ENCODE measurements at regions not wholly inside any gene's neighbourhood (a gene's known extent, or its start where the extent isn't known, plus 50 kb on each side); places are given as distances from the start of the nearest gene placed in this dataset.

GRCh38 chr20:11001764-11002540 lies 328.2 kb upstream of the JAG1 start:
- peak in 1 of 2 experiments; percentile 5 for DNase-seq

DNA sequence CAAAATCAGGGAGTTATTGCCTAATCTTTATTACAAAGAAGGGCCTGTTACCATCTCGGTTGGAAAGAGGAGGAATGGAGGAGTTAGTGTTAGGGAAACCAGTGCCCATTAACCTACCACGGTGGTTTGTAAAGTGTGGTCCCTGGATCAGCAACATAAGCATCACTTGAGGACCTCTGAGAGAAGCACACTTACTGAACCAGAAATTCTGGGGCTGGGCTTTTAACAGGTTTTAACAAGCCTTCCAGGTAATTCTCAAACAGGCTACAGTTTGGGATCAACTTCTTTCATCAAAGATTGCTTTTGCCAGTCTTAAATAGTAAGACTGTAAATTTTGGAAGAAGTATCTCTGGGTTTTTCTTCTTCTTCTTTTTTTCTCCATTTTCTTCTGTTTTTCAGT lies 329.5 kb upstream of the JAG1 start:
- no peak for DNase-seq

GRCh38 chr20:11008444-11009033 lies 334.7 kb upstream of the JAG1 start:
- DNase-seq: no peak

DNA sequence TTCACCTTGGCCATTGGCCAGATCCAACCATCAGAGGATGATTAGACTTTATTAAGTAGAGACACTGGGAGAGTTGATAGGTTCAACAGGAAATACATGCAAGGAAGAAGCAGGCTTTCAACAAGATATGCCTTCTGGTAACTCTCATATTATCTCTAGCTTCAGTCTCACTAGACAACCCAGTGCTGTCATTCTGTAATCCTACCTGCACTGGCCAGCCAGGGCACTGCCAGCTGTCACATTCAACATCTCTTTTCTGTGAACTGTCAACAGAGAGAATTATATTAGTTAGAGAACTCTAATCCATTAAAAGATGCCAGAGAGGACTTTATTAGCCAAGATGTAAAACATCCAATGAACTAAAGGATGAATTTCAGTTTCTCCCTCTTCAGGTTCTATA lies 337.9 kb upstream of the JAG1 start:
- DNase-seq: no peak

- DNase-seq: no peak
Measured at GRCh38 chr20:11012975-11013374, 339.2 kb upstream of the JAG1 start.

GRCh38 chr20:11013801-11014200 lies 340.0 kb upstream of the JAG1 start:
- DNase-seq: no peak

DNA sequence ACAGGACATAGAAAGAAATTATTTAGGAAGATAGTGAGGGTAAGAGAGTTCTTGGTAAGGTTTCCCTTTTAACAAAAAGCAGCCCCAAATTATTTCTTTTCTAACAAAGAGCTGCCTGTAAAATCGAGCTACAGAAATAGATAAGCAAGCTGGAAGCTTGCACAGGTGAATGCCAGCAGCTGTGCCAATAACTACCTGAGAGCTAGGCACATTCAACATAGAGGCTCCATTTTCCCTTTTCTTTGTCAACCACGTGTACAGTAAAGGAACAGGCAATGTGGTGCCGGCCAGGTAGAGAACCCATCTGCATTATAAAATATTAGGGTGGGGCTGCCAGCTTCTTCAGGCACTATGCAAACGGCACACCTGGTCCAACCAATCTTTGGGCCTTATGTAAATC lies 341.6 kb upstream of the JAG1 start:
- DNase-seq: no peak

GRCh38 chr20:11017446-11017845 lies 343.6 kb upstream of the JAG1 start:
- no peak for DNase-seq

- no peak for DNase-seq
Measured at GRCh38 chr20:11018668-11019170, 344.9 kb upstream of the JAG1 start.

- no peak for DNase-seq
Measured at GRCh38 chr20:11020712-11021111, 346.9 kb upstream of the JAG1 start.

DNA sequence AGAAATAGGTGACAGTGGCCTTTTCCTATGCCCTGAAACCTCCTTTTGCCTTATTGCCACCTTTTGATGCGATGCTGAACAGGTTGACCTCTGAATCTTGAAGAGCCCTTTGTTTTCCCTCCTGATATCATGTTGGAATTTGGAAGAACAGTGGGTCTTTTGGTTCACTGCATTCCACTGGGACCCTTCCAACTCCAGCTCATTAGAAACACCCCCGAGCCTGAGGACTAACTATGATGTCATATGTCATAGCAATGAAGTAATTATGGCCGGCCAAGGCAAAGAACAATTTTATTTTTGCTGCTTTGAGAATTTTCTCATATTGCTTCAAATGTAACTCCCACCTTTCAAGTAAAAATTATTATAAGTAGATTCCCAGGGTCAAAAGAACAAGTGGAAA lies 353.4 kb upstream of the JAG1 start:
- DNase-seq: no peak

DNA sequence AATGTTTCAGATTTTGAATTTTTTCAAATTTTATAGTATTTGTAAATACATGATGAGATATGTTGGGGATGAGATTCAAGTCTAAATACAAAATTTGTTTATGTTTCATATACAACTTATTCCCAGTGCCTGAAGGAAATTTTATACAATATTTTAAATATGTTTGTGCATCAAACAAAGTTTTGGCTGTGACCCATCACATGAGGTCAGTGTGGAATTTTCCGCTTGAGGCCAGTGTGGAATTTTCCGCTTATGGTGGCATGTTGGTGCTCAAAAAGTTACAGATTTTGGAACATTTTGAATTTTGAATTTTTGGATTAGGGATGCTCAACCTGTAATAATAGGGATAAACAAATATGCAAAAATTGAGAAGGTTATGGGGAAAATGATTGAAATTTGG lies 356.6 kb upstream of the JAG1 start:
- DNase-seq: no peak

DNA sequence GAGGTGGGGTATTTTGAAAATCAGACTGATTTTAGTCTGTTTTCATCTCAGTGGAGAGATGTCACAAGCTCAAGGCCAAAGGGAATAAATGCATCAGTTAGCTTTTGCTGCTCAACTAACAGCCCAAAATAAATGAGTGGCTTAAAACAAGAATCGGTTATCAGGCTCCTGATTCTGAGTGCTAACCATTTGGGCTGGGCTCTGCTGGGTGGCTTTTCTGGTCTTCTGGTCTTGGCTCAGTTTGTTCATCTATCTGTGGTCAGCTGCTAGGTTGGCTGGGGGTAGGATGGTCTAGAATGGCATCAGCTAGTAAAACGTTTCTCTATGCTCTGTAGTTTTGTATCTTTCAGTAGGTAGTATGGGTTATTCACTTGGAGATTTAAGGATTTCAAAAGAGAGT lies 357.5 kb upstream of the JAG1 start:
- DNase-seq: no peak

- no peak for DNase-seq
Measured at GRCh38 chr20:11032611-11033010, 358.8 kb upstream of the JAG1 start.

DNA sequence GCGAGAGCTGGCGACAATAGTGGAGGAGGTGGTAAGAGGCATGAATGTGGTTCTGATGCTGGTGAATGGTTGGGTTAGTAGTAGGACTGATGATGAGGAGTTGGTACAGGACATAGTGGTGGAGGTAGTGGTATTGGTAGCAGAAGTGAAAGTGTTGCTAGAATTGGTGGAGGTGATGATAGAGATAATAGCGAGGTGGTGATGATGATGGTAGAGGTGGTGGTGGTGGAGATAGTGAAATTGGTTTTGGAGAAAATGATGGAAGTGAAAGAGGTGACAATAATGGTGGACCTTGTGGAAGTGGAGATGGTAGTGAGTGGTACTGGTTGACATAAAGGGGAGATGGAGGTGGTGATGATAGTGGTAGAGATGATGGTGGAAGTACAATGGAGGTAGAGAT lies 360.2 kb upstream of the JAG1 start:
- DNase-seq: no peak

DNA sequence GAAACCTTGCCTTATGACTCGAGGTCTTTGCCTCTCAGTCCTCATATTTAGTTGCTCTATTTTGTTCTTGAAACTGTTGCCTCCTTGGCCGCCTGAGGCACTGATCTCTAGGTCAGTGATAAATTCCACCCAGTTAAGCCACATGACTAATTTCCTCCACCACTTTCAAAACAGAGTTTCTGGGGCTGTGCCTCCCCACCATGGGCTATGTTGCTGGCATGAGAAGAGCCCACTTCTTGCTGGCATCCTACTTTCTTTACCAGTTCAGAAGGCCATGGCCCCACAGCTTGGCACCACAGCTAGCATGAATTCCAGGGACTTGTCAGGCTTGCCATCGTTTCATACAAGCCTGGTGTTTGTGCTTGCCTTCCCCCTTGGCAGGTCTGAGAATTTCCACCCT lies 361.4 kb upstream of the JAG1 start:
- DNase-seq: no peak

DNA sequence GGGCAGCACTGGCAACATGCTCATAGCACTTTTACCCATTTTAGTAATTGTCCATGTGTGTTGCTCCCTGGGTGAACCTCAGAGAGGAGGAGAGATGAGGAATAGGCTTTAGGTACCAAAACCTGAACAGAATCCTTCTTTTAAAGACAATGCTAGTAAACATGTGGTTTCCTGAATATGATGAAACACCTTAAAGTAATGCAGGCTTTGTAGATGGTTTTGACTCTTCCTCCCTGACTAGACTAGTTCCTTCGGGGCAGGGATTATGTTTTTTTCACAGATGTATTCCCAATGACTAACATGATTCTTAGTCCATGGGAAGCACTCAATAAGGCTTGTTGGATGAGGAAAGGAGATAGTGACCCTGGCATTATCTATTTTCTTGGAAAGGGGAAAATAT lies 367.6 kb upstream of the JAG1 start:
- DNase-seq: no peak

DNA sequence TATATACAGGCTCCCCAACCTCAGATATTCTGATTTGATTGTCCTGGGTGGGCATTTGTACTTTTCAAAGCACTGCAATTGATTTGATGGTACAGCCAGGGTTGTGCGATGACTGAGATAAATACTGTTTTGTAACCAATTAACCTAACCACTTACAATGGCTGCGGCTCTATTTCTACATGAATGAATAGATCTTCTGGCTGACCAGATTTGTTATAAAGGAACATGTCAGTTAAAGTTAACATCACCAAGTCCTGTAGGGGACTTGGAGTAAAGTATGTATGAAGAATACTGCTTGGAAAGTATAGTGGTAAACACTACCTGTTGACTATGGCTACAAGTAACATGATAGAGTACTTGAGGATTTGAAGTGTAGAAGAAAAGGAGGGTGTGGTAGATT lies 369.2 kb upstream of the JAG1 start:
- DNase-seq: no peak

DNA sequence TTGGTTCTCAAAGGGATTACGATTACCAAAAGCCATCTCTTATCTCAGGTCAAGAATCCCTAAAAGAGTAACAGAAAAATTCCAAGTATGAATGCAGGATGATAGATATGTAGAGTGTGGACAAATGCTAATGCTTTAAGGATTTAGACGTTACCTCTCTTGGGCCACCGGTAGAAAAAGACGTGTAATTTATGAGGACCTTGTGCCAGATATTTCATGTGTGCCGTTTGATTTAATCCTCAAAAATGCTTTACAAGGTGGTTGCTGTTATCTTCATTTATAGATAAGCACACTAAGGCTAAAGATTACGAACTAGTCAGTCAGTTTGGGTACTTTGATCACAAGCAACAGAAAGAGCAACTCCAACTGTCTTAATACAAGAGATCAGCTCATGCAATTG lies 370.8 kb upstream of the JAG1 start:
- DNase-seq: no peak

DNA sequence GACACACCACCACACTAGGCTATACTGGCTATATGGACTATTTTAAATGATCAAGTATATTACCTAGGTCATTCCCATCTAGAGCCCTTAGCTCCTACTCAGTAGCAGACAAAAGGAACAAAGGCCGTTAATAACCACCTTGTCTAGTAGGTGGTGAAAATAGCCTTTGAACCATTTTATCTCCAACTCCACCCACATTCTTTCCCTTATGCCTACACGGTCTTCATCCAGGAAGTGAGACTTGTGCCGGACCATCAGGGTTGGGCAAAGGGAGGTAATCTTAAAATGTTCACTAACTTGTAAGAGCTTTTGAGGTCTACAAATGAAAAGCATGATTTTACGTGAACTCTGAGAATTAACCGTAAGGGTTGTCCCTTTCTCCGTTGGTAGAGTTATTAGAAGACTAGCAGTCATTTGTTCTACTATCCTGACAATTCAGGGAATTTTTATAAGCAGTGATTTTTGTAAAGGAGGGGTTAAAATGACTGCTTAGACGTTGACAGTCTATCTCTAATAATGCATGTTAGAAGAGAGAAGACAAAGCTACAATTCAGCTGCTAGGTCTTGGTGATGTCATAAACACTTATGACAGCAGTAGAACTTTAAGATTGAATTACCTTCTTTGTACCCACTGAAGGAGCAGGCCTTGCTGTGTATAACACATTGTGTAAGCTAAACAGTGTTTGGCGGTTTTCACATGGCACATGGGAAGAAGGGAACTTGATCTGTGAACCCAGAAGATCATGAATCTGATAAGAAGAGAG lies 371.8 kb upstream of the JAG1 start:
- DNase-seq: no peak

DNA sequence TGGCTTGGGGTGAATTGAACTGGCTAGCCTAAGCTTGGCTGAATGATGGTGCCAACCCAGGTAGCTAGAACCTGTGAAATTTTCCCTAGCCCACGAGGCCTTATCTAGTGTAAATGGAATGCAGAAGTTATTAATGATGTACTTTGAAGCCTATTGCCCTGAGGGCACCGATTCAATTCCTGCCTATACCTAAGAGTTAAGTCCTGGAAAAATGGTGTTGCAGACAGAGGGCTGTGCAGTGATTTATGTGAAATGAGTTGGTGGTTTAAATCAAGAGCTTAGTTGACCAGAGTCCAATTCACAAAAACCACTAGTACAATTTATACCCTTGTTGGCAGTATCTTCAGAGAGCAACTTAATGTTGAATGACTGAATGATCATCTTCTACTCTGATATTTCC lies 373.8 kb upstream of the JAG1 start:
- no peak for DNase-seq

GRCh38 chr20:11048739-11049138 lies 374.9 kb upstream of the JAG1 start:
- DNase-seq: no peak

DNA sequence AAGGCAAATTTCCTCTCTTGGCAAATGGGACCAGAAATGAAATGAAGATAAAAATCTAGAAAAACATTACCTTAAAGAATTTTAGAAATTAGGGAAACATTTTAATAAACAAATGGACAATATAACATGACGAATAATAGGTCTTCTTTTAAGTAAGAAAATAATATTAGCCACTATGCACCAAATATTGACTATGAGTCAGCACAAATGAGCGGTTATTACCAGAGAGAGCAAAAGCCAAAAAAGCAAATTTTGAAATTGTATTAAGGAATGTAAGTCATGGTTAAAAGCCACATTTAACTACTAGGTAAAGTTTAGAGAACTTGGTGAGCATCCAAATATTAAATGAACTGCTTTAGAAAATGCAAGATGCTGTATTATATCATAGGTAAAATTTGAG lies 376.6 kb upstream of the JAG1 start:
- no peak for DNase-seq

GRCh38 chr20:11051136-11051535 lies 377.3 kb upstream of the JAG1 start:
- DNase-seq: no peak
